ENCODE measurements at regions not wholly inside any gene's neighbourhood (a gene's known extent, or its start where the extent isn't known, plus 50 kb on each side); places are given as distances from the start of the nearest gene placed in this dataset.

- H3K27ac ChIP-seq: no peak overlapping the region
- TF ChIP-seq ZFX (IDR thresholded peaks at IDR 0.05; ENCODE audit: borderline replicate concordance) (no peak), CTCF (IDR thresholded peaks at IDR 0.05) (no peak)
Observed at GRCh38 chr1:194990483-194990882, 1617.8 kb downstream of the KCNT2 start.

GRCh38 chr1:194975913-194976312 lies 1632.3 kb downstream of the KCNT2 start:
- TF ChIP-seq CTCF (IDR thresholded peaks at IDR 0.05) (no peak), ZFX (IDR thresholded peaks at IDR 0.05; ENCODE audit: borderline replicate concordance) (no peak)
- peak overlapping the region; percentile 39 for H3K27ac ChIP-seq

GRCh38 chr1:194968916-194969315 lies 1639.3 kb downstream of the KCNT2 start:
- TF ChIP-seq ZFX (IDR thresholded peaks at IDR 0.05; ENCODE audit: borderline replicate concordance) (no peak), CTCF (IDR thresholded peaks at IDR 0.05) (no peak)
- no peak overlapping the region for H3K27ac ChIP-seq

GRCh38 chr1:194959795-194960194 lies 1648.4 kb downstream of the KCNT2 start:
- H3K27ac ChIP-seq: no peak overlapping the region
- TF ChIP-seq ZFX (IDR thresholded peaks at IDR 0.05; ENCODE audit: borderline replicate concordance) (no peak), CTCF (IDR thresholded peaks at IDR 0.05) (no peak)

GRCh38 chr1:194952171-194952570 lies 1656.1 kb downstream of the KCNT2 start:
- no peak for TF ChIP-seq ZFX (IDR thresholded peaks at IDR 0.05; ENCODE audit: borderline replicate concordance)
- no peak for TF ChIP-seq CTCF (IDR thresholded peaks at IDR 0.05)
- H3K27ac ChIP-seq: no peak overlapping the region

- no peak overlapping the region for H3K27ac ChIP-seq
- TF ChIP-seq CTCF (IDR thresholded peaks at IDR 0.05): no peak
- no peak for TF ChIP-seq ZFX (IDR thresholded peaks at IDR 0.05; ENCODE audit: borderline replicate concordance)
Observed at GRCh38 chr1:194950584-194950983, 1657.7 kb downstream of the KCNT2 start.

GRCh38 chr1:194940336-194941030 lies 1667.8 kb downstream of the KCNT2 start:
- no peak for TF ChIP-seq CTCF (IDR thresholded peaks at IDR 0.05)
- no peak for TF ChIP-seq ZFX (IDR thresholded peaks at IDR 0.05; ENCODE audit: borderline replicate concordance)
- H3K27ac ChIP-seq: no peak overlapping the region

All from 22Rv1 (cell line).